Esophagus muscularis mucosa (tissue), 4 donors: ENCODE measurements at regions not wholly inside any gene's neighbourhood (a gene's known extent, or its start where the extent isn't known, plus 50 kb on each side); places are given as distances from the start of the nearest gene placed in this dataset.

ENCODE experiments used
- EP300 ChIP-seq: sonication (generic); formaldehyde crosslinking; IDR thresholded peaks from one replicate; pipeline ENCODE4 v1.6.1; 2017; ENCODE audit warnings: antibody characterized with exemption
- POLR2A ChIP-seq: fragments of 450-650 bp; IDR thresholded peaks from one replicate; pipeline ENCODE4 v1.6.1; 2017; ENCODE audit warnings: antibody characterized with exemption, moderate library complexity, mild to moderate bottlenecking, low read depth
- POLR2AphosphoS5 ChIP-seq, 2 donors: sonication (generic); formaldehyde crosslinking; IDR thresholded peaks; one replicate each; pipeline ENCODE4 v1.6.1; 2017; ENCODE audit warnings: antibody characterized with exemption in 2 of 2
- TF ChIP-seq, protein P1 (sequence below), 3 experiments: fragments of 200-600 bp in 2 of 3; fragments of 450-650 bp in 1 of 3; sonication (generic) in 2 of 3; IDR thresholded peaks; one replicate each; pipeline ENCODE4 v1.5.1; 2017 to 2019; ENCODE audit warnings: antibody characterized with exemption in 3 of 3, mild to moderate bottlenecking in 2 of 3, moderate library complexity in 1 of 3

DNA sequence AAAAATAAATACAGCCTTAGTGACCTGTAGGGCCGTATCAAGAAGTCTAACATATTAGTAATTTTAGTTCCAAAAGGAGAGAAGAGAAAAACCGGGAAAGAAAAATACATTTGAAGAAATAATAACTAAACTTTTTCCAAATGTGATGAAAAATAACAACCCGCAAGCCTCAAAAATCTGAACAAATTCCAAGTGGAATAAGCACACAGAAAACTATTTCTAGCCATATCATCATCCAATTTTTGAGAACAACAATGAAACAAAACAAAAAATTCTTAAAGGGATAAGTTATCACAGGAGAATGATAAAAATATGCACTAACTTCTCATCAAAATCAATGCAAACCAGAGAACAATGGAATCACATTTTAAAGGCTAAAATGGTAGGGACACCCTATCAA, 198.1 kb upstream of the PLXNC1 start:
- TF ChIP-seq, protein P1, sequence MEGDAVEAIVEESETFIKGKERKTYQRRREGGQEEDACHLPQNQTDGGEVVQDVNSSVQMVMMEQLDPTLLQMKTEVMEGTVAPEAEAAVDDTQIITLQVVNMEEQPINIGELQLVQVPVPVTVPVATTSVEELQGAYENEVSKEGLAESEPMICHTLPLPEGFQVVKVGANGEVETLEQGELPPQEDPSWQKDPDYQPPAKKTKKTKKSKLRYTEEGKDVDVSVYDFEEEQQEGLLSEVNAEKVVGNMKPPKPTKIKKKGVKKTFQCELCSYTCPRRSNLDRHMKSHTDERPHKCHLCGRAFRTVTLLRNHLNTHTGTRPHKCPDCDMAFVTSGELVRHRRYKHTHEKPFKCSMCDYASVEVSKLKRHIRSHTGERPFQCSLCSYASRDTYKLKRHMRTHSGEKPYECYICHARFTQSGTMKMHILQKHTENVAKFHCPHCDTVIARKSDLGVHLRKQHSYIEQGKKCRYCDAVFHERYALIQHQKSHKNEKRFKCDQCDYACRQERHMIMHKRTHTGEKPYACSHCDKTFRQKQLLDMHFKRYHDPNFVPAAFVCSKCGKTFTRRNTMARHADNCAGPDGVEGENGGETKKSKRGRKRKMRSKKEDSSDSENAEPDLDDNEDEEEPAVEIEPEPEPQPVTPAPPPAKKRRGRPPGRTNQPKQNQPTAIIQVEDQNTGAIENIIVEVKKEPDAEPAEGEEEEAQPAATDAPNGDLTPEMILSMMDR (IDR thresholded peaks at IDR 0.05), result no peak
- TF ChIP-seq EP300, result no peak
- no peak for TF ChIP-seq POLR2AphosphoS5 (IDR thresholded peaks at IDR 0.05)
- no peak for TF ChIP-seq POLR2A
